Amniotic stem cell (primary cell): ENCODE measurements at regions not wholly inside any gene's neighbourhood (a gene's known extent, or its start where the extent isn't known, plus 50 kb on each side); places are given as distances from the start of the nearest gene placed in this dataset.
"Not testable (repeated sequence)": the region's sequence is repeated elsewhere in the genome, so short reads cannot be mapped to it uniquely, and the experiment has no call there.

ENCODE experiments used
- DNase-seq: peaks from one replicate; lab custom pipeline; 2025; lab: John Stamatoyannopoulos, UW

DNA sequence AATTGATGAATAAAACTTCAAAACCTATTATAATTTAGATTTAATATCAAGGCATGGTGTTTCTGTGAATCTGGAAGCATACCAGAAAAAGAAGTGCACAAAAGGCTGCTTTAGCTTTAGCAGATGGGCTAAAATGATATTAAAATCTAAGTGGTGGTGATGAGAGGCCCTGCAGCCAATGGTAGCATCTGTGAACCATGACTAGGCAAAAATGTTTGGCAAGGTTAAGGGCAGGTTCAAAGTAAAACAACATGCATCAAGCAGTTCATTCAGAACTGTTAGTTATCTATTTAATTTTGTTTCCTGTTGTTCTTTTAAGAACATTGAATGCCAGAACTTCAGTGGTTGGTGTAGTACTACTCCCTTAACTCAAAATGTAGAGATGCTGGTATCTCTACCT lies 1736.9 kb upstream of the CELF4 start:
- DNase-seq, result no peak

DNA sequence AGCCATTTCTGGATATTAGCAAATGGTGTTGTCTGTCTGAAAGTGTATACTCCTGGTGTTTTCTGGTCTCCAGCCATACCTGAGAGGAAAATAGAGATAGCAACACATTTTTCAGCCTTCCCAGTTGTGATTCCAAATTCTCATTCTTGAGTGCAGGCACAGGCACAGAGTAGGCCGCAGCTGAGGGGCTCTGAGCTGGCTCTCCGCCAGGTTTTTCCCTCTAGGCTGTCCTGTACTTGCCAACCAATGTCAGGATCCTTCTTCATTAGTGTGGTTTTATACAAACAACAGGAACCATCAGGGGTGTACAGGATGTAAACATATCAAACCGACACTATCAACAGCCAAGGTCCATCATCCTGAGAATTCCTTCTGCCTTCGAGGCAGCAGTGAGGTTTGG lies 1733.6 kb upstream of the CELF4 start:
- DNase-seq, result no peak

- no peak for DNase-seq
Measured at GRCh38 chr18:39297225-39297624, 1731.6 kb upstream of the CELF4 start.

GRCh38 chr18:39296293-39296888 lies 1730.8 kb upstream of the CELF4 start:
- DNase-seq, result no peak

DNA sequence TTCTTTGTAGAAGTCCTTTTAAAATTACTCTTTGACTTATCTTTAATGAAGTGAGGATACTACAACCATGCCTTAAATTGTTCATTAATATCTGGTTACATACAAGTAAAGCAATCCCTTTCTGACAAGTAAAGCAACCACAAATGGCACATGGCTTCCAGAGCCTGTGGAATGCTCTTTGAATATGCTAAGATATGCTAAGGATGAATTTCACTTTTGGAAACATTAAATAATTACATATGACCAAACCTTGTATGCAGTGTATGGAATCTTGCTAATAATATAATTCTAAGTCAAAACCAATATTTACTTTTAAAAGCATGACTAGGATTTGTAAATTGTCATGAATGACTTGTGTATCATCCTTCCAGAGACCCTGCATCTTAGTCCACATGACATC lies 1711.2 kb upstream of the CELF4 start:
- no peak for DNase-seq

GRCh38 chr18:39274535-39274934 lies 1708.9 kb upstream of the CELF4 start:
- DNase-seq, result no peak

GRCh38 chr18:39272230-39272629 lies 1706.6 kb upstream of the CELF4 start:
- no peak for DNase-seq

- DNase-seq, result no peak
Measured at GRCh38 chr18:39271654-39272053, 1706.1 kb upstream of the CELF4 start.

DNA sequence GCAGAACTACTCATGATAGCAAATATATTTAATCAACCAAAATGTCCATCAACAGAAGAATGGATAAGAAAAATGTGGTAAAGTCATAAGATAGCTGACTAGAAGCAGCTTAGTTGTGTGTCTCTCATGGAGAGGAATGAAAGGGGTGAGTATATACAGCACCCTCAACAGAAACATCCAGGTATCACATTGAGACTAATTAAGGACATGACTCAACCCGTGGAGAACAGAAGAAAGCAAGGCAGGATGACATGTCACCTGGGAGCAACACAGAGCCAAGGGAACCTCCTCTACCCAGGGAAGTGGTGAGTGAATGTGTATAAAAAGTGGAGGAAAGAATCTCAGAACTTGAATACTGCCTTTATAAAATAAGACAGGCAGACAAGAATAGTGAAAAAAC lies 1695.0 kb upstream of the CELF4 start:
- no peak for DNase-seq

DNA sequence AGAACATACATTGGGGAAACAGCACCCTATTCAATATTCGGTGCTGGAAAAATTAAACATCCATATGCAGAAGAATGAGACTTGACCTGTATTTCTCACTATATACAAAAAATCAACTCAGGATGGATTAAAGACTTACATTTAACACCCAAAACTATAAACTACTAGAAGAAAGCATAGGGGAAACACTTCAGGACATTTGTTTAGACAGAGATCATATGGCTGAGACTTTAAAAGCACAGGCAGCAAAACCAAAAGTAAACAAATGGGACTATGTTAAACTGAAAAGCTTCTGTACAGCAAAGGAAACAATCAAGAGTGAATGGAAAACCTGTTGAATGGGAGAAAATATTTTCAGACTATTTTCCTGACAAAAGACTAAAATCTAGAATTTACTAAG lies 1694.1 kb upstream of the CELF4 start:
- no peak for DNase-seq

DNA sequence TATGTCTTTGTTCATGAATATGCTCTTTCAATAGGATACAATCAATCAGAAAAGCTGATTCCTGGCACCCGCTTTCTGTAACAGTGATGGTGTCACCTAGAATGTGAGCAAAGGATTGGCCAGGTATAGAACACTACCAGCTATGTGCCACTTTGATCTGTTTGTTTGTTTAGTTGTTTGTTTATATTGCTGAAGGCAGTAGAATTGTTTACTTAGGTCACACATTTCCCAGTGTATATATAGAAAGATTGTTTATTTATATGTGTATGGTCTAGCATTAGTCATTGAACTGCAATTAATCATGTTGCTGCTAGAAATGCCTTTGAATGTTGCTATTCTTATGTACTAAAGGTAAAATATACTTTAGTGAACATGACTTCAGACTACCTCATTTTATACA lies 1678.6 kb upstream of the CELF4 start:
- DNase-seq, result no peak

GRCh38 chr18:39241534-39241933 lies 1675.9 kb upstream of the CELF4 start:
- no peak for DNase-seq

DNA sequence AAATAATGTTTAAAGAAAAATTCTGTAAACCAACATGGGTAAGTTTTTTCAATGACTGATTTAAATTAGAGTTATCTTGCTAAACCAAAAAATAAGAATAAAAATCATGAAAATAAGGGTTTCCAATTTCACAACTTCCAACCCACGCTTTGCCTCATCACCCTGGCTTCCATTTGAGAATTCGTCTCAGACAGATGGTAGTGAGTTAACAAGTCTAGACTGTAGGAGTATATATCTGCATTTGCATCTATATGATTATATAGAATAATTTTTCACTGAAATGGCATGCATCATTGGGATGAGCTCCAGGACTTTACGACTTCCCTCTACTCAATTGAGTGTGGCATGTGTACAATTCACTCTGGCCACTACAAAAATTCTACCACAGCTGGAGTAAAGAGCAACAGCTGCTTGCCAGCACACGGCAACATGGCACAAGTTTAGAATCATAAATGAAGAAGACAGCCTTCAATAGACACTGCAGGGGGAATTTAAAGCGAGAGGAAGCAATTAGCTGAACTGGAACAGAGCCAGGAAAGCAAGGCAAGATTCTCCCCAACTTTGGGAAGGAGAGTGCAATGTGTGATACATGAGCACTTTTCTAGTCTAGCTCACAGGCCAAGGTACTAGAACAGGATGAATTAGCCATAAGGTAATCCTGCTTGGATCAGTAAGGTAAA lies 1673.5 kb upstream of the CELF4 start:
- DNase-seq, result no peak

GRCh38 chr18:39235118-39235719 lies 1669.6 kb upstream of the CELF4 start:
- no peak for DNase-seq

DNA sequence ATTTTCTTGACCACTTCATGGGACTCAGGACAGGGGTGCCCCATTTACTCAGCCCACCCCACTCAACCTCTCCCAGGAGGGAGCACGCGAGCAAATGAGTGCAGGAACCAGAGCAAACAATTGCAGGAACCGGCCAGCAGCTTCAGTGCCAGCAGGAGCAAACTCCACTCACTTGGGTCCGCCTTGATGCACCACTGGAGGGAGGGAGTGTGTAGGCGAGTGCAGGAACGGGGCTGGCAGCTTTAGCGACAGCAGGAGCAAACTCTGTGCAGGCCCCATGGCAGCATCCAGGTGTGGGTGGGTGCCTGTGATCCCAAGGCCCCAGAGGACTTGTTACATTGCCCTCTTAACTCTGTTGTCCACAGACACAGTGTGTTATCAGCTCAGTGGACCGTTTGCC lies 1667.3 kb upstream of the CELF4 start:
- no peak for DNase-seq

DNA sequence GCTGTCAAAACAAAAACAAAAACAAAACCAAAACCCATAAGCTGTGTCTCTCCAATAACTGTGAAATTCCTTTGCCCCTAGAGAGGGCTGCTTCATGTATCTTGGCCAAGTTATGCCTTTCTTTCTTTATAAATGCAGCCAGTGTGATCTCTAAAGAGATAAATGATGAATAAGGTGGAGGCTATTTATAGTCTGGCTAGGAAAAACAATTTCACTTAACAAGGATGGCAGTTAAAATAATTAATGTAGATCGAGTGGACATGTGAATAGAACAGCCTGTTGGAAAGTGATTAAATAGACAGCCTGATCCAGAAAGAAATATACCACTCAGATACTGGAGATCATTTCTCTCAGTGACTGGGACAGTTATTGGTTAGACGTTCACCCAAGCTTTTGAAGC lies 1666.9 kb upstream of the CELF4 start:
- no peak for DNase-seq

DNA sequence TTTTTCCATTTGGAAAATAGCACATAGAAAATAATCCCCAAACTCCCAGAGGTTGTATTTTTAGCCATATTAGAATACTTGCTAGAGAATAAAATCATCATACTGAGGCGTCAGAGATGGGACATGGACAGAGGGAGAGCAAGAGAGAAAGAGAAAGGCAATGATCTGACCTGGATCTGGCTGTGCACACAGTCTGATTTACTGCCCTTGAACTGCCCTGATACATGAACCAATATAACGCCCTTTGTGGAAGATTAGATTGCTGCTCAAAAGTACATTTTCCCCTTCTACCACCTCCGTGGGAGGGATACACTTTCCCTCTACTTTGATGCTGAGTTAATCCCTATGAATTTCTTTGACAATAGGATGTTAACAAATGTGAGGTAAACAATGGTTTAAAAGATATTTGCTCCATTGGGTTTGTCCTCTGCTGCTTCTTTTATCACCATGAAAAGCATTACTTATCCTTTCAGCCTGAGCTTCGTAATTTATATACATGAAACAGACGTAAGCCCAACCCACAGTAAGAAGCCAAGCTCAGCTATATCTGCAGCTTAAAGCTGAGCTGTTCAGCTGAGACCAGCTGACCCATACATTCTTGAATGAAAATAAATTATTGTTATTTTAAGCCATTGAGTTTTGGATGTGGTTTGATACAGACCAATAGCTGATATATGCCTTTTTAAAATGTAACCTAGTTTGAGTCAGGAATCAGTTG lies 1664.6 kb upstream of the CELF4 start:
- no peak for DNase-seq

DNA sequence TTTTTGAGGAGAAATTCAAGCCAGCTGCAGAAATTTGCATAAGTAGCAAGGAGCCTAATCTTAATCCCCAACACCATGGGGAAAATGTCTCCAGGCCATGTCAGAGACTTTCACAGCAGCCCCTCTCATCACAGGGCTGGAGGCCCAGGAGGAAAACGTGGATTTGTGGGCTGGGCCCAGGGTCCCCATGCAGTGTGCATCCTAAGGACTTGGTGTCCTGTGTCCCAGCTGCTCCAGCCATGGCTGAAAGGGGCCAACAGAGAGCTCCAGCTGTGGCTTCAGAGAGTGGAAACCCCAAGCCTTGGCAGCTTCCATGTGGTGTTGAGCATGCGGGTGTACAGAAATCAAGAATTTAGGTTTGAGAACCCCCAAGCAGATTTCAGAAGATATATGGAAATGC lies 1662.2 kb upstream of the CELF4 start:
- DNase-seq, result not testable (repeated sequence)

- DNase-seq, result no peak
Measured at GRCh38 chr18:39225373-39225772, 1659.8 kb upstream of the CELF4 start.

GRCh38 chr18:39223283-39223682 lies 1657.7 kb upstream of the CELF4 start:
- DNase-seq, result no peak

GRCh38 chr18:39215920-39216319 lies 1650.3 kb upstream of the CELF4 start:
- DNase-seq, result no peak

GRCh38 chr18:39211461-39211860 lies 1645.9 kb upstream of the CELF4 start:
- DNase-seq, result no peak

- no peak for DNase-seq
Measured at GRCh38 chr18:39209173-39209572, 1643.6 kb upstream of the CELF4 start.
